ENCODE measurements at regions not wholly inside any gene's neighbourhood (a gene's known extent, or its start where the extent isn't known, plus 50 kb on each side); places are given as distances from the start of the nearest gene placed in this dataset.

DNA sequence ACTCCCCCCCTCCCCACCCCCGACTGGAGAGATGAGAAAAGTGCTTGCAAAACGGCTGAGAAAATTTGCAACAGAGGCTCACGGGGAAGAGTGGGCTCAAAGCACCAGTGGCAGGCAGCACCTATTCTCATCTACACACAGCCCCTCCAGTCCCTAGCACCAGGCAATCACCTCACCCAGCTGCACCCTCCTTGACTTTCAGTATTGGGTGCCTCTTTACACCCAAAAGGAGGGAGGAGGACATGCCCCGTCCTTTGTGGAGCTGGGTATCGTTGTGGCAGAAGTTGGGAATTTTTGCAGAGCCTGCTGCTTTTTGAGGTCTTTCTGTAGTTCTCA is 182.8 kb upstream of the TOPAZ1 start:
- TF ChIP-seq, protein P1, sequence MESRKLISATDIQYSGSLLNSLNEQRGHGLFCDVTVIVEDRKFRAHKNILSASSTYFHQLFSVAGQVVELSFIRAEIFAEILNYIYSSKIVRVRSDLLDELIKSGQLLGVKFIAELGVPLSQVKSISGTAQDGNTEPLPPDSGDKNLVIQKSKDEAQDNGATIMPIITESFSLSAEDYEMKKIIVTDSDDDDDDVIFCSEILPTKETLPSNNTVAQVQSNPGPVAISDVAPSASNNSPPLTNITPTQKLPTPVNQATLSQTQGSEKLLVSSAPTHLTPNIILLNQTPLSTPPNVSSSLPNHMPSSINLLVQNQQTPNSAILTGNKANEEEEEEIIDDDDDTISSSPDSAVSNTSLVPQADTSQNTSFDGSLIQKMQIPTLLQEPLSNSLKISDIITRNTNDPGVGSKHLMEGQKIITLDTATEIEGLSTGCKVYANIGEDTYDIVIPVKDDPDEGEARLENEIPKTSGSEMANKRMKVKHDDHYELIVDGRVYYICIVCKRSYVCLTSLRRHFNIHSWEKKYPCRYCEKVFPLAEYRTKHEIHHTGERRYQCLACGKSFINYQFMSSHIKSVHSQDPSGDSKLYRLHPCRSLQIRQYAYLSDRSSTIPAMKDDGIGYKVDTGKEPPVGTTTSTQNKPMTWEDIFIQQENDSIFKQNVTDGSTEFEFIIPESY (IDR thresholded peaks at IDR 0.05; ENCODE audit: borderline replicate concordance, low read depth), result no peak
- no peak for TF ChIP-seq RCOR1 (IDR thresholded peaks at IDR 0.05; ENCODE audit: low read length)
- no peak for TF ChIP-seq CTCF (IDR thresholded peaks at IDR 0.05)
